Effector memory CD4-positive, alpha-beta T cell (primary cell): ENCODE measurements at regions not wholly inside any gene's neighbourhood (a gene's known extent, or its start where the extent isn't known, plus 50 kb on each side); places are given as distances from the start of the nearest gene placed in this dataset.

Source experiments
- DNase-seq, 3 donors: peaks; one replicate each; pipeline ENCODE4 v3.0.0-alpha.2; 2020
- H3K27ac ChIP-seq: 2 replicates; pipeline ENCODE4 v1.7.0; 2013; ENCODE audit warnings: mild to moderate bottlenecking, low read length, moderate library complexity; ENCODE audit not compliant: insufficient read depth, poor library complexity, severe bottlenecking
- H3K27me3 ChIP-seq: replicated peaks from 2 replicates; pipeline ENCODE4 v1.7.0; 2013; ENCODE audit warnings: mild to moderate bottlenecking, low read length; ENCODE audit not compliant: insufficient read depth, control insufficient read depth, poor library complexity, severe bottlenecking
- H3K36me3 ChIP-seq: 2 replicates; pipeline ENCODE4 v1.7.0; 2013; ENCODE audit warnings: mild to moderate bottlenecking, low read length, moderate library complexity; ENCODE audit not compliant: control insufficient read depth, insufficient read depth
- H3K4me1 ChIP-seq: 2 replicates; pipeline ENCODE4 v1.7.0; 2013; ENCODE audit warnings: low read length, mild to moderate bottlenecking; ENCODE audit not compliant: control insufficient read depth, insufficient read depth, poor library complexity, severe bottlenecking
- H3K4me3 ChIP-seq: 2 replicates; pipeline ENCODE4 v1.7.0; 2013; ENCODE audit warnings: low read length, low read depth, mild to moderate bottlenecking; ENCODE audit not compliant: insufficient read depth, poor library complexity, severe bottlenecking
- H3K9me3 ChIP-seq: 2 replicates; pipeline ENCODE4 v1.7.0; 2013; ENCODE audit warnings: mild to moderate bottlenecking, low read length, moderate library complexity; ENCODE audit not compliant: control insufficient read depth

DNA sequence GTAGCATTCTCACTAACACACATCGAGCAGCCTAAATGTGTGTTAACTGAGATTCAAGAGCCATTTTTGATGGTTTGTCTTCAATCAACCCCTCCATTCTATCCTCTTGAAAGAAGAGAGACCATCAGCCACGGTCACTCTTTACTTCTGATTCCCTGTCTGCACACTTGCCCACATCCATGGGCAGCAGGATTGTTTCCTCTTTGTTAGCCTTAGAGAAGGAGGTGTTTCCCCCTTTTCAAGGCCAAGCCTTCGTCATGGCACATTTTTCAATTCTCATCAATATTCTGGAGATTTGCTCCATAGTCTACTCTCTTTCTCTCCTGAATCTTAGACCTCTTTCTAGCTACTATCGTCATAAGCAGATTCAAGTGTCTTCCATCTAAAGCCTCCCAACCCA lies 522.4 kb upstream of the NAALADL2 start:
- Histone ChIP-seq H3K27me3 (no peaks in the 10 kb centered on the region), H3K27ac (no peak overlapping the region), H3K4me3 (no peak overlapping the region)

DNA sequence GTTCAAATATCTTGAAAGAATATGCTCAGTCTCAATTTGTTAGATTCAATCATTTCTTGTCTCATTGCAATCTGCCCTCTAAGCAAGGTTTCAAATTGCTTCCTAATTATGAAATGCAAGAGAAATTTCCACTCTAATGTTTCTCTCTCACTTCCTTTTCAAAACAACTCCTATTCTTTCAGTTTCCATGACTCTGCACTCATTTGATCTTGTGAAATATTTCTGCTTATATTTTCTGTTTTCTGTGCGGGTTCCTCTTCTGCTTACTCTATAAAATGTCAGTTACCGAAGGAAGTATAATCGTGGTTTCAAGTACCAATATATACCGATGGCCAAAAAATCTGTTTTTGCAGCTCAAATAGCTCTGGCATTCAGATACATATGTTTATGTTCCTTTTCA lies 521.9 kb upstream of the NAALADL2 start:
- H3K36me3 ChIP-seq: no peaks in the 10 kb centered on the region
- H3K27ac ChIP-seq: no peak overlapping the region
- no peak for DNase-seq
- H3K27me3 ChIP-seq: no peaks in the 10 kb centered on the region
- no peak overlapping the region for H3K4me3 ChIP-seq
- H3K4me1 ChIP-seq: no peaks in the 10 kb centered on the region
- no peaks in the 10 kb centered on the region for H3K9me3 ChIP-seq

More for the DNA sequence above, 522.4 kb upstream of the NAALADL2 start:
- Histone ChIP-seq H3K4me1 (no peaks in the 10 kb centered on the region), H3K36me3 (no peaks in the 10 kb centered on the region), H3K9me3 (no peaks in the 10 kb centered on the region)
- no peak for DNase-seq

DNA sequence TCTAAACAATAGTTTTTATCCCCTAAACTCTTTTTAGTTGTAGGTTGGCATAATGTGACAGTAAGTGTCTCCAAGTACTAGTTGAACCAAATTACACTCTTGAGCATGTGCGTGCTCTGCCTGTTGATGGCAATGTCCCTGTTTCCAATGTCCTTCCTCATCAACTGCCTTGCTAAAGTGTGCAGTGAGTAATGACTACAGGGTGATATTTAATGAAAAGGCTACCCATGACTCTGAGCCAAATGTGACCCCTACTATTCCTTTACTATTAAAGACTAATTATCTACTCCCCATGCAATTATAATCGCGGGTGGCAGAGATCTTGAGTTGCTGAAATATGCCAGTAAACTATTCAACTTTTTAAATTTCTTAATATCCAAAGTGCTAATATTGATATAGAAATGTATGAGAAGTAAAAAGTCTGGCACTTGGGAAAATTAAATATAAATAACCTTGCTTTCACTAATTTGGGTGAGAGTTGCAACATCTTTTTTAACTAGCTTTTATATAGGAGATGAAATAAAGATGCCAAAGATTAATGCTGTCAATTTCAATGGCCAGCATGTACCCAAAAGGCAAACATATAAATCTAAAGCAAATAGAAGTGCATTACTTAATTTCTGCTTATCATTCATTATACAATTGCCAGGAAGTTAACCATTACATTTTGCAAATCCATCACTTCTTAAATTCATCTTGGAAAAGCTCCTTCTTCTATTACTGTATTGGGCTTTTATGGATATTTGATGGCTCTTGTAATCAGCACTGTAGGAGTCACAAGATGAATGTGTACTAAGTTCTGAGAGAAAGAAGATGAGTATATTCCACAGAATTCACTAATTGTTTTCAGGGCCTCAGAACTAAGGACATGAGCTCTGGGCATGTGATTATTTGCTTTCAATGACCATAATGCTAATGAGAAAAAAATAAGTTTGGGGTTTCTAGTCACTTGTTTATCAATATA lies 518.2 kb upstream of the NAALADL2 start:
- no peak for DNase-seq
- H3K27ac ChIP-seq: no peak overlapping the region

DNA sequence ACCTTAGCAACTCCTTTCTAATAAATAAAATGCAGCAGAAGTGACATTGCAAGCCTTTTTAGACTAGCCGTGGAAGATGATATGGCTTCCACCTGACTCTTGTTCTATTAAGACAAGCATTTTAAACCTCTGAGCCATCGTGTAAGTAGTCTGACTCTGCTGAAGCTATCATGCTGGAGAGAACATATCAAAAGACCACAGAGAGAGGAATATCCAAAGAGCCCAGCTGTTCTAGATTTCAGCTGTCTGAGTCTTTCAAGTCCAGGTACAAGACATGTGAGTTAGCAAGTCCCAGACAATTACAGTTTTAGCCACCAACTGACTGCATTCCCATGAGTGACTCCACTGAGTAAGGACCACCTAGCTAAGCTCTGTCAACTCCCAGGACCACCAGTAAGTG lies 517.0 kb upstream of the NAALADL2 start:
- Histone ChIP-seq H3K9me3 (no peaks in the 10 kb centered on the region), H3K4me1 (no peaks in the 10 kb centered on the region), H3K27me3 (no peaks in the 10 kb centered on the region), H3K4me3 (no peak overlapping the region), H3K36me3 (no peaks in the 10 kb centered on the region), H3K27ac (no peak overlapping the region)
- DNase-seq: no peak

More for the DNA sequence above, 518.2 kb upstream of the NAALADL2 start:
- Histone ChIP-seq H3K4me1 (no peaks in the 10 kb centered on the region), H3K9me3 (no peaks in the 10 kb centered on the region), H3K27me3 (no peaks in the 10 kb centered on the region), H3K4me3 (no peak overlapping the region), H3K36me3 (no peaks in the 10 kb centered on the region)

DNA sequence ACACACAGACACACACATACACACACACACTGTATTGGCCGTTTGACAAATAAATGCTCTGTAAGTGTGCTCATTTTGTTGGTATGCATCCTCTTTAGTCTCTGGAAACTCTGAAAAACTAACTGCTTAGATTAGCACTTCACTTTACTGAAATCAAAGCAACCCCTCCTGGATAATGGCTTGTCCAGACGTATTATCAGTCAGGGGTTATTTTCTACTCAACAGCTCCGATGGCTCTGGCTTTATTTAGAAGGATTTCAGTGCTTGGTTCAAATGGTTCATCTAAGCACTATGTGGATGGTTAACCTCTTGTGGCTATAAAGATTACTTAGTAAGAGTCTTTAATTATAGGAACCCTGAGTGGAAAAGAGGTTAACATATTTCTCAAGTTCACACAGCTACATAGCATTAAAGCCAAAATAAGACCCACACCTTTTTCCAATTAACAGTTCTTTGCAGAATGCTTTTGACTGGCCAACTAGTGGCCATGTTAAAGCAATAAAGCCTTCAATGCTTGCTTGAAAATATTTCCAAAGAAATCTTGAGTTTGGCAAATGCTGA lies 516.1 kb upstream of the NAALADL2 start:
- H3K4me1 ChIP-seq: no peaks in the 10 kb centered on the region
- H3K36me3 ChIP-seq: no peaks in the 10 kb centered on the region
- H3K27ac ChIP-seq: no peak overlapping the region
- H3K9me3 ChIP-seq: no peaks in the 10 kb centered on the region
- DNase-seq: no peak
- H3K4me3 ChIP-seq: no peak overlapping the region
- H3K27me3 ChIP-seq: no peaks in the 10 kb centered on the region

DNA sequence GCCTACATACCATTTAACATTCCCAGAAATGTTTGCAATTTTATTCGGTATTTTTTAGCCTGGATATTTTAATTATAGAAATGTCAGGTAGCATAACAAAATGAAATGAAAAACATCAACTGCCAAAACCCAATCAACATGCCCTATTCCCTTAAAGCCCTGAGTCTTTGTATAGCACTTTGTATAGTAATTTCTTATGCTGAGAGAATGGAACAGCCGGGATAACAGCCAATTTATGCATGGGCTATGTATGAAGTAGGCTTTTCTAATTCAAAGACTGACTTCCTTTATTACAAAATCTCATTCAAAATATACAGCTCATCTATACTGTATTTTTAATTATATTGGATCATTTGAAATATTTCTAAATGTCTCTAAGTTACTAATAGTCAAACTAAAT lies 513.0 kb upstream of the NAALADL2 start:
- H3K4me1 ChIP-seq: no peaks in the 10 kb centered on the region
- DNase-seq: no peak
- H3K27me3 ChIP-seq: no peaks in the 10 kb centered on the region
- no peak overlapping the region for H3K4me3 ChIP-seq
- H3K36me3 ChIP-seq: no peaks in the 10 kb centered on the region
- no peaks in the 10 kb centered on the region for H3K9me3 ChIP-seq
- no peak overlapping the region for H3K27ac ChIP-seq

DNA sequence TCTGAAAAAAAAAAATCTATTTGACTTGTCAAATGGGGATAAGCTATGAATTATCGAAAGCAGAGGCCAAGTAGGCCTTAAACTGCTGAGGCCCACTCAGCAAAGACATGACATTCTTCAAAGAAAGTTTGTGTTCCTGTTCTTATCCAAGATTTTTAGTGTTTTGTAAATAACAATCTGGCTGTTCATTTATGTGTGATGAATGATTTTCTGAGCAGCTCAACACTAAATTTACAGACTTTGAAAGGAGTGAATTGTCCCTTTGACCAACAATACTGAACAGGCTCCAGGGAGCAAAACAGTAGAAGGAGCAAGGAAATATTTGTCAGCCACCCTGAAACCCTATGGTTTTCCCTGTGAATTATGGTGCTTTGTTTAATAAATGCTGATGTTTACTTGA lies 512.6 kb upstream of the NAALADL2 start:
- H3K36me3 ChIP-seq: no peaks in the 10 kb centered on the region
- no peaks in the 10 kb centered on the region for H3K9me3 ChIP-seq
- no peak overlapping the region for H3K27ac ChIP-seq
- no peaks in the 10 kb centered on the region for H3K27me3 ChIP-seq
- no peak for DNase-seq
- no peak overlapping the region for H3K4me3 ChIP-seq
- H3K4me1 ChIP-seq: no peaks in the 10 kb centered on the region

DNA sequence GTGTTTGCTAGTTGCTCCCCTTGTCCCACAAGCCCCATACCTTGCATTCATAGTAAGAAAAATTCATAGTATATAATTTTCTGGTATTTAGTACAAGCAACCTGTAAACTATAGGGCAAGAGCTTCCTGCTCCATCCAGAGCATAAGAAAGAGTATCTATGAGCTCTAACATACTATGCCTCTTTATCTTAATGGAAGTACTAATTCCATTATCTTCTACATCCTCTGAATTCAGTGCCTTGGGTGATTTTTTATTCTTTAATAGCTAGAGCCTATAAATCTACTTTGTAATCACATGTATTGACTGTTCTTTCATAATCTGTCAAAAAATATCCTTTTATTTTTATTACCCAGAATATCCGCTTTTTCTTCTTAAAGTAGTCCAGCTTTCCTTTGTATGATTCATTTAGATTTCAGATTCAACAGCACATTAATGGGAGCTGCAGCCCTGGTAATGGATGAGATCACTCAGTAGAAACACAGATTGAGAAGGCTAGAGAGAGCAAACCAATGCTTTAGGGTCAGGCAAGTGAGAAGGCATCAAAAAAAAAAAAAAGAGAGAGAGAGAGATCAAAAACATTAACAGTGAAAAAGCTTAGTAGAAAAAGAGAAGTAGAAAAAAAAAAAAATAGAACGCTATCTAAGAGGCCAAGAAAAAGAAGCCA lies 511.5 kb upstream of the NAALADL2 start:
- Histone ChIP-seq H3K36me3 (no peaks in the 10 kb centered on the region), H3K4me3 (no peak overlapping the region), H3K9me3 (no peaks in the 10 kb centered on the region), H3K4me1 (no peaks in the 10 kb centered on the region), H3K27ac (no peak overlapping the region), H3K27me3 (no peaks in the 10 kb centered on the region)
- no peak for DNase-seq

DNA sequence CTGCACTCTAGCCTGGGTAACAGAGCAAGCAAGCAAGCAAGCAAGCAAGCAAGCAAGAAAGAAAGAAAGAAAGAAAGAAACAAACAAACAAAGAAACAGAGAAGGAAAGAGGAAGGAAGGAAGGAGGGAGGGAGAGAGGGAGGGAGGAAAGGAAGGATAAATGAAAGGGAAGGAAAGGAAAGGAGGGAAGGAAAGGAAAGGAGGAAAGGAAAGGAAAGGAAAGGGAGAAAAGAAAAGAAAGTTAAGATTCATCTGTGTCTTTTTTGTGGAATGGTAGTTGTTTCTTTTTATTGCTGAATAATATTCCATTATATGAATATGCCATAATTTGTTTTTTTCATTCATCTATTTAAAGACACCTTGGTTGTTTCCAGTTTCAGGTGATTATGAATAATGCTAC lies 506.9 kb upstream of the NAALADL2 start:
- no peaks in the 10 kb centered on the region for H3K36me3 ChIP-seq
- no peak overlapping the region for H3K27ac ChIP-seq
- no peak for DNase-seq
- no peaks in the 10 kb centered on the region for H3K27me3 ChIP-seq
- H3K4me3 ChIP-seq: no peak overlapping the region
- H3K4me1 ChIP-seq: no peaks in the 10 kb centered on the region
- no peaks in the 10 kb centered on the region for H3K9me3 ChIP-seq

DNA sequence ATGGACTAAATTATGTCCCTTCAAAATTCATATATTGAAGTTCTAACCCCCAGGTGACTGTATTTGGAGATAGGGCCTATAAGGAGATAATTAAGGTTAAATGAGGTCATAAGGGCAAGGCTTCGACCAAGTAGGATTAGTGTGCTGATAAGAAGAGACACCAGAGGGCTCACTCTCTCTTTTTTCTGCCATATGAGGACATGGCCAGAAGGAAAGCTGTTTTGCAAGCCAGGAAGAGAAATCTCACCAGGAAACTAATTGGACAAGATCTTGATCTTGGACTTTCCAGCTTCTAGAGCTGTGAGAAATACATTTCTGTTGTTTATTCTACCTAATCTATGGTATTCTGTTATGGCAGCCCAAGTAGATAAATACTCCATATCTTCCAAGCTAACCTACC lies 503.6 kb upstream of the NAALADL2 start:
- Histone ChIP-seq H3K27ac (no peak overlapping the region), H3K4me3 (no peak overlapping the region), H3K27me3 (no peaks in the 10 kb centered on the region), H3K9me3 (no peaks in the 10 kb centered on the region), H3K36me3 (no peaks in the 10 kb centered on the region), H3K4me1 (no peaks in the 10 kb centered on the region)
- DNase-seq: no peak
